Fibroblast of lung (primary cell): ENCODE measurements at regions not wholly inside any gene's neighbourhood (a gene's known extent, or its start where the extent isn't known, plus 50 kb on each side); places are given as distances from the start of the nearest gene placed in this dataset.

ENCODE experiments used
- DNase-seq, 2 donors: peaks; one replicate each; pipeline versions ENCODE4 v3.0.0 to v3.0.0-alpha.2; 2010; ENCODE audit warnings: low read depth in 2 of 2
- H2AFZ ChIP-seq: 2 replicates; pipeline ENCODE4 v1.5.1; 2012; ENCODE audit warnings: low read length, control low read depth, inconsistent platforms
- H3K27ac ChIP-seq: 2 replicates; pipeline ENCODE4 v1.5.1; 2011; ENCODE audit warnings: low read length, control low read depth; ENCODE audit not compliant: insufficient read depth
- H3K27me3 ChIP-seq: 2 replicates; pipeline ENCODE4 v1.5.1; 2011; ENCODE audit warnings: mild to moderate bottlenecking, low read length; ENCODE audit not compliant: control insufficient read depth, insufficient read depth
- H3K36me3 ChIP-seq: 2 replicates; pipeline ENCODE4 v1.5.1; 2011; ENCODE audit warnings: low read length; ENCODE audit not compliant: control insufficient read depth, insufficient read depth
- H3K4me1 ChIP-seq: 2 replicates; pipeline ENCODE4 v1.5.1; 2011; ENCODE audit warnings: low read length; ENCODE audit not compliant: control insufficient read depth, insufficient read depth; ENCODE audit errors: extremely low read depth
- H3K4me2 ChIP-seq: 2 replicates; pipeline ENCODE4 v1.5.1; 2011; ENCODE audit warnings: low read length, control low read depth; ENCODE audit not compliant: insufficient read depth; ENCODE audit errors: extremely low read depth
- H3K4me3 ChIP-seq, 4 experiments: fragments of 200-600 bp in 1 of 4; sonication (generic) in 1 of 4; replicated peaks in 1 of 4; 2 replicates each; pipeline ENCODE4 v1.5.1; 2011 to 2016; ENCODE audit warnings: low read length in 4 of 4, low read depth in 3 of 4, mild to moderate bottlenecking in 3 of 4, control low read depth in 2 of 4, inconsistent platforms in 1 of 4, mixed read lengths in 1 of 4; ENCODE audit not compliant: insufficient read depth in 1 of 4; ENCODE audit errors: control extremely low read depth in 1 of 4
- H3K79me2 ChIP-seq: 2 replicates; pipeline ENCODE4 v1.5.1; 2012; ENCODE audit warnings: mild to moderate bottlenecking, low read length, inconsistent platforms; ENCODE audit not compliant: control insufficient read depth, insufficient read depth
- H3K9ac ChIP-seq: 2 replicates; pipeline ENCODE4 v1.5.1; 2011; ENCODE audit warnings: mild to moderate bottlenecking, low read length, control low read depth; ENCODE audit not compliant: insufficient read depth
- H3K9me3 ChIP-seq: 2 replicates; pipeline ENCODE4 v1.5.1; 2012; ENCODE audit warnings: low read depth, low read length; ENCODE audit not compliant: control insufficient read depth, insufficient read depth
- H4K20me1 ChIP-seq: 2 replicates; pipeline ENCODE4 v1.5.1; 2011; ENCODE audit warnings: low read length; ENCODE audit not compliant: control insufficient read depth, insufficient read depth; ENCODE audit errors: extremely low read depth
- CTCF ChIP-seq, 2 donors: IDR thresholded peaks in 1 of 2; conservative IDR thresholded peaks in 1 of 2; 1 replicate in 1 of 2; 2 replicates in 1 of 2; pipeline ENCODE4 v1.5.1; 2011 to 2012; ENCODE audit warnings: low read length in 2 of 2, control low read depth in 1 of 2, inconsistent platforms in 1 of 2, low read depth in 1 of 2, mild to moderate bottlenecking in 1 of 2
- EZH2 ChIP-seq: IDR thresholded peaks from 2 replicates; pipeline ENCODE4 v1.5.1; 2012; ENCODE audit warnings: low read length, control low read depth, mild to moderate bottlenecking; ENCODE audit errors: missing control alignments

GRCh38 chr12:94862421-94862820 is 141.1 kb downstream of the NDUFA12 start:
- no peaks in the 10 kb centered on the region for H3K4me1 ChIP-seq
- no peak overlapping the region for H3K4me3 ChIP-seq
- no peak overlapping the region for H2AFZ ChIP-seq
- no peak for DNase-seq
- no peaks in the 10 kb centered on the region for H3K36me3 ChIP-seq
- no peak overlapping the region for H3K27ac ChIP-seq
- H3K4me2 ChIP-seq, result no peak overlapping the region
- no peaks in the 10 kb centered on the region for H4K20me1 ChIP-seq
- H3K27me3 ChIP-seq, result peaks cover 2% of the 10 kb centered on the region
- no peak overlapping the region for H3K9ac ChIP-seq
- no peak for TF ChIP-seq EZH2
- no peak for TF ChIP-seq CTCF (conservative IDR thresholded peaks at IDR 0.05 in 1 of 2, IDR thresholded peaks at IDR 0.05 in 1 of 2; ENCODE audit: low read depth in 1 of 2, low read length in 2 of 2)
- H3K9me3 ChIP-seq, result no peaks in the 10 kb centered on the region
- H3K79me2 ChIP-seq, result no peaks in the 10 kb centered on the region

GRCh38 chr12:94856324-94856723 is 147.2 kb downstream of the NDUFA12 start:
- Histone ChIP-seq H3K9ac (no peak overlapping the region), H2AFZ (no peak overlapping the region), H3K79me2 (no peaks in the 10 kb centered on the region)

GRCh38 chr12:94855853-94856252 is 147.6 kb downstream of the NDUFA12 start:
- Histone ChIP-seq H3K79me2 (no peaks in the 10 kb centered on the region), H3K36me3 (no peaks in the 10 kb centered on the region), H3K4me2 (no peak overlapping the region), H3K27me3 (no peaks in the 10 kb centered on the region), H4K20me1 (no peaks in the 10 kb centered on the region), H2AFZ (no peak overlapping the region), H3K4me3 (no peak overlapping the region), H3K9me3 (no peaks in the 10 kb centered on the region), H3K27ac (no peak overlapping the region), H3K4me1 (no peaks in the 10 kb centered on the region), H3K9ac (no peak overlapping the region)
- no peak for DNase-seq
- TF ChIP-seq EZH2 (no peak), CTCF (conservative IDR thresholded peaks at IDR 0.05 in 1 of 2, IDR thresholded peaks at IDR 0.05 in 1 of 2; ENCODE audit: low read depth in 1 of 2, low read length in 2 of 2) (no peak)

More at GRCh38 chr12:94856324-94856723, 147.2 kb downstream of the NDUFA12 start:
- no peak for DNase-seq
- TF ChIP-seq EZH2, result no peak
- TF ChIP-seq CTCF (conservative IDR thresholded peaks at IDR 0.05 in 1 of 2, IDR thresholded peaks at IDR 0.05 in 1 of 2; ENCODE audit: low read depth in 1 of 2, low read length in 2 of 2), result no peak
- Histone ChIP-seq H3K36me3 (no peaks in the 10 kb centered on the region), H3K27ac (no peak overlapping the region), H3K27me3 (no peaks in the 10 kb centered on the region), H3K4me1 (no peaks in the 10 kb centered on the region), H4K20me1 (no peaks in the 10 kb centered on the region), H3K4me2 (no peak overlapping the region), H3K9me3 (no peaks in the 10 kb centered on the region), H3K4me3 (no peak overlapping the region)
